ENCODE measurements at regions not wholly inside any gene's neighbourhood (a gene's known extent, or its start where the extent isn't known, plus 50 kb on each side); places are given as distances from the start of the nearest gene placed in this dataset.

GRCh38 chr12:127457726-127458125 lies 809.2 kb upstream of the TMEM132C start:
- no peaks in the 10 kb centered on the region for H4K20me1 ChIP-seq (ENCODE audit: control insufficient read depth, insufficient read depth, insufficient read length)
- Mint-ChIP-seq H3K4me3 (no peak overlapping the region), H3K27me3 (ENCODE audit: low read depth) (peaks cover 52% of the 10 kb centered on the region), H3K27ac (no peak overlapping the region), H3K9me3 (no peaks in the 10 kb centered on the region; a peak in 1 of 5 replicates), H3K36me3 (ENCODE audit: insufficient read depth in 1 of 3, low read depth in 3 of 3) (no peaks in the 10 kb centered on the region; a peak in 1 of 7 replicates), H3K4me1 (peaks cover 13 to 19% of the 10 kb centered on the region in 2 experiments; a peak in 3 of 4 replicates)
- H2AFZ ChIP-seq (ENCODE audit: low read length), result no peak overlapping the region
- no peak overlapping the region for H4K91ac ChIP-seq (ENCODE audit: insufficient read length, low read depth, low read length)
- H3K14ac ChIP-seq (ENCODE audit: insufficient read depth, low read length), result no peak overlapping the region
- H3T11ph ChIP-seq (ENCODE audit: low read length), result no peak overlapping the region
- no peak overlapping the region for H3K27ac ChIP-seq (ENCODE audit: insufficient read length, low read depth, low read length)
- peaks cover 4% of the 10 kb centered on the region; the same call in 1 of the 2 replicates for H3K27me3 ChIP-seq (ENCODE audit: insufficient read depth, low read length)
- no peak overlapping the region for H2BK20ac ChIP-seq (ENCODE audit: low read depth, low read length, poor library complexity, severe bottlenecking)
- TF ChIP-seq CTCF (conservative IDR thresholded peaks at IDR 0.05), result no peak
- no peaks in the 10 kb centered on the region for H3K79me2 ChIP-seq (ENCODE audit: insufficient read depth, low read length)
- no peak overlapping the region for H3K9ac ChIP-seq (ENCODE audit: extremely low read depth, insufficient read length, low read length)
- H3K23ac ChIP-seq (ENCODE audit: insufficient read length, low read depth, low read length), result no peak overlapping the region
- no CpG with 5 or more reads among the region's 5 CpGs for WGBS (ENCODE audit: extremely low coverage, insufficient read length, low lambda C conversion rate)
- H2BK120ac ChIP-seq (ENCODE audit: low read depth, low read length, poor library complexity, severe bottlenecking), result no peak overlapping the region
- no peak overlapping the region for H2BK12ac ChIP-seq (ENCODE audit: insufficient read length, low read depth, low read length)
- no peak overlapping the region for H3K56ac ChIP-seq (ENCODE audit: insufficient read length, low read depth, low read length)
- peaks cover 5% of the 10 kb centered on the region for H3K23me2 ChIP-seq (ENCODE audit: insufficient read length, low read depth, low read length, poor library complexity, severe bottlenecking)
- no peaks in the 10 kb centered on the region; the same call in 1 of the 2 replicates for H3K4me1 ChIP-seq (ENCODE audit: insufficient read depth, low read length)
- no peak overlapping the region for H3K18ac ChIP-seq (ENCODE audit: insufficient read length, low read depth, low read length)
- H3K9me3 ChIP-seq (ENCODE audit: control insufficient read depth, low read depth, low read length), result no peaks in the 10 kb centered on the region
- no peak overlapping the region for H4K8ac ChIP-seq (replicated peaks; ENCODE audit: insufficient read length, low read depth, low read length)
- no peak for DNase-seq
- no peak overlapping the region for H2BK5ac ChIP-seq (ENCODE audit: insufficient read length, low read length)
- no peak overlapping the region for H2BK15ac ChIP-seq (ENCODE audit: low read depth, low read length)
- no peak overlapping the region for H3K4ac ChIP-seq (ENCODE audit: low read depth, low read length)
- H3K79me1 ChIP-seq (ENCODE audit: insufficient read depth, low read depth, low read length, poor library complexity, severe bottlenecking), result no peaks in the 10 kb centered on the region
- no peak overlapping the region for H3K4me2 ChIP-seq (ENCODE audit: insufficient read depth, insufficient read length, low read length)
- H4K5ac ChIP-seq (ENCODE audit: insufficient read length, low read depth, low read length), result no peak overlapping the region
- no peak overlapping the region for H2AK5ac ChIP-seq (ENCODE audit: insufficient read length, low read length)

Measured in H9 (cell line).